Hippocampal formation (tissue), 2 donors: ENCODE measurements at regions not wholly inside any gene's neighbourhood (a gene's known extent, or its start where the extent isn't known, plus 50 kb on each side); places are given as distances from the start of the nearest gene placed in this dataset.
"Not testable (repeated sequence)": the region's sequence is repeated elsewhere in the genome, so short reads cannot be mapped to it uniquely, and the experiment has no call there.

Experiments
- DNase-seq, 2 donors: peaks; one replicate each; lab custom pipeline; 2025; lab: John Stamatoyannopoulos, UW

DNA sequence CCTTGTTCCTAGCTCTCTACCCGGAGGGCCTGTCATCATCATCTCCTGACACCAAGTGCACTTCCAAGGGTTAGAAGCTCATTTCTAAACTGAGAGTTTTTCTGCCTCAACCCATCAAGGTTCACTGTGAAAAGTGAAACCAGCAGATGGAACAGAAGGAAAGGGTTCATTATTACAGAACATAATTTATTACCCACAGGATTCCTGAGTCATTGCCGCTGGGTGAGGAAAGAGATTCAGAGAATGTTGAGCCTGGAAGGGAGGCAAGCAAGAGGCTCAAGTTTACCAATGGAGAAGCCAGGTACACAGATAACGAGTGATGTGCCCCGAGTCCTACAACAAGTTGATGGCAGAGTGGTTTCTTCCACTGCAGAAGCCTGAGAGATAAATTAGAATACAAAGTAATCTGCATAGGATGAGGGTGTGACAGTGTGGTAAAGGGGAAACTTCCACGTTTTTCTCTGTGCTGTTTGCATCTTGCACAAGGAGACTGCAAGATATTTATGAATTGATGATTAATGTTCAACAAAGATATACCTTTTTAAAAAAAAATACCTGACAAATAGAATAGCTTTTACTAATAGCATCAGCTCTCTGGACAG is 80.5 kb upstream of the SETMAR start:
- DNase-seq, result no peak

GRCh38 chr3:4223777-4224176 is 79.4 kb upstream of the SETMAR start:
- no peak for DNase-seq

DNA sequence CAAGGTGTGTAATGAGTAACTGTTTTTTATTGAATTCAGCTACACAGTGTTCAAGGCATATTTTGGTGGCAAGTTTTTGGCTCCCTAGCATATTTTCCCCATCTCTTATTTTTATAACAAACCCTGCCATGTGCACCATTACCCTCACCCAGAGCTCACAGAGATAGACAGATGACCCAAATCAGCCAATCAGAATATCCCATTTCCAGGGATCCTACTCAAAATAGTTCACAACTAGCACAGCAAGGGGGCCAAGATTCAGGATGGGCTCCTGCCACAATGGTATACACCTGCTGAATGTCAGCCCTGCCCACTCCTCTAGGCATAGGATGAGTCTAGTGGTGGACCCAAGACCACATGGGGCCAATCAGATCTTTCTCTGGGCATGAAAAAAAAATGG is 78.8 kb upstream of the SETMAR start:
- DNase-seq, result no peak

DNA sequence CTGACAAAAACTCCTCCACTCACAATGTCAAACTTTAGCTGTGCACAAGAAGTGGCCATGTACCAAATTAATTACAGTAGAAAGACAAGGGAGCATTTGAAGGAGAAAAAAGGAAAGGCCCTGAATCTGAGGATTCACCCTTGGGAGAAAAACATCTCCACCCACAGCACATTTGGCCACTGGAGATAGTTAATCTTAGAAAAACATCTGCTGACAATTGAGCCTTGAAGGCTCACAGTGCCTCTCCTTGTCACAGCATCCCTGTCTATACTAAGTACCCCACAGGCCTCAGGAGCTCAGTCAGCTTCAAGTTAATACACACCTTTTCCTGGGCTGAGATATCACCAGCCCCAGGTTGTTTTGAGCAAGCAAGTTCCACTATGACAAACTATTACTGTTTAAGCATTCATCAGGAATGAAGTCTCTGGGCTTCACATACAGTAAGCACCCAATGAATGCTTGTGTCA is 78.1 kb upstream of the SETMAR start:
- no peak for DNase-seq

- DNase-seq, result no peak
These were observed 74.9 kb upstream of the SETMAR start for GRCh38 chr3:4228295-4228694.

GRCh38 chr3:4231041-4231440 is 72.1 kb upstream of the SETMAR start:
- no peak for DNase-seq

DNA sequence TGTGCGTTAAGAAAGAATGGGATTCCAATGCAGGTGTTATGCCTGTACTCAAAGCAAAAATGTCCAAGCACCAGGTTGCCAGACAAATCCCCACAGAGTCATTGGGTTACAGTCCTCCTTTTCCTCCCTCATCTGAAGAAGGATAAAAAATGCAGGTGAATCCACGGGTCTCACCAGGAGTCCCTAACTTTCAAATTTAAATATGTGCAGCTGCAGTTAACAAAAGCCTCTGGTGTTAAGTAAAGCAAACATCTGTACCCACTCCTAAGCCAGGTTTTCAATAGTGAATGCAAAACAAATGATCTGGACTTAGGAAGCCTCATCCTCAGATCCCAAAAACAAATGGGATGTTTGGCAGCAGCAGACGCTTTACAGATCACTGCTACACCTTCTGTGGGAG is 70.4 kb upstream of the SETMAR start:
- DNase-seq, result no peak

GRCh38 chr3:4233488-4233887 is 69.7 kb upstream of the SETMAR start:
- no peak for DNase-seq

DNA sequence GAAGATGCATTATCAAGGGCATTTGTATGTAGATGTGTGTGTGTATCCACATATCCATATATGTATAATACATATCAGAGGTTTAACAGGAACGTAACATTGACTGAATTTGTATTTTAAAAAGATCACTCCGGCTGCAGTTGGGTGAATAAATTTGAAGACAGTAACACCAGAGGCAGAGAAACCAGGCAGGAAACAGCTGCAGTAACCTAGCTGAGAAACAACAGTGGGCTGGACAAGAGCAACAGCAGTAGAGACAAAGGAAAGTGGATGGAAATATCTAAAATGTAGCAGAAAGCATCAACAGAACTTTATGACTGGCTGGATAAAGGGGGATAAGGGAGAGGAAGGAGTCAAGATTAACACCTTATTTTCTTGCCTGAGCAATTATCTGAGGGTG is 68.3 kb upstream of the SETMAR start:
- no peak for DNase-seq

DNA sequence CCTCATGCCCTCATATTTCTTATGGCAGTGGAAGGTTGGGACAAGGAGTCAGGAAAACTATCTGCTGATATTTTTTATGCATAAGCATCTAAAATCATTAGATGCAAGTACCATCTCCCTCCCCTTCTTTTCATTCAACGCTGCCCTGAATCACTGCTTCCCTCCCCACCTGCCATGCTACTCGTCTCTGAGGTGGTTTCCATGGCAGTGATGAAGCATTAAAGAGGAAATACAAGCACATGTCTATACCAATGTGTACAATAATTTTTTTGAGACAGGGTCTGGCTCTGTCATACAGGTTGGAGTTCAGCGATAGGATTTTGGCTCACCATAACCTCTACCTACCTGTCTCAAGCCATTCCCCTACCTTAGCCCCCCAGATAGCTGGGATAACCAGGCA is 67.5 kb upstream of the SETMAR start:
- DNase-seq, result no peak

DNA sequence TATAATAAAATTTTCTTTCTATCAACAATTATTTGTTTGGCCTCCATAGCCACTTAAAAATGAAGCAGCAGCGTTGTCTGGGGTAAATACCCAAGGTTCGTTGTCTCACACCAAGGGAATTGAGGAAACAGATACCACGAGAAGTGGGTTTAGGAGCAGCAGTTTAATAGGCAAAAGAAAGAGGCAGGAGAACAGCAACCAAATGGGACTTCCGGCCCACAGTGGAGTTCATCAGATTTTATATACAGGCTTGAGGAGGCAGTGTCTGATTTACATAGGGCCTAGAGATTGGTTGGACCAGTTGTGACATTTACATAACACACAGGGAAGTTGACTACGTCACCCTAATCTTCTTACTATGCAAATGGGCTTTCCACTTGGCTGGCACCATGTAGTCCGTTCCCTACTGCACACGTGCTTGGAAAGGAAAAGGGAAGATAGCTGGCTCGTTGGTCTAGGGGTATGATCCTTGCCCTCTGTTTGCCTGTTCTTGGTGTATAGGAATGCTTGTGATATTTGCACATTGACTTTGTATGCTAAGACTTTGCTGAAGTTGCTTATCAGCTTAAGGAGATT is 61.5 kb upstream of the SETMAR start:
- no peak for DNase-seq

DNA sequence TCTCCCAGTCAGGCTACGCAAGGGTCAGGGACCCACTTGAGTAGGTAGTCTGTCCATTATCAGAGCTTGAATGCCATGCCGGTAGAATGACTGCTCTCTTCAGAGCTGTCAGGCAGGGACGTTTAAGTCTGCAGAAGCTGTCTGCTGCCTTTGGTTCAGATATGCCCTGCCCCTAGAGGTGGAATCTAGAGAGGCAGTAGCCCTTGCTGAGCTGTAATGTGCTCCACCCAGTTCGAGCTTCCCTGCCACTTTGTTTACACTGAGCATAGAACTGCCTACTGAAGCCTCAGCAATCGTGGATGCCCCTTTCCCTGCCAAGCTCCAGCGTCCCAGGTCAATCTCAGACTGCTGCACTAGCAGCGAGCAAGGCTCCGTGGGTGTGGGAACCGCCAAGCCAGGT is 57.5 kb upstream of the SETMAR start:
- no peak for DNase-seq

- DNase-seq, result no peak
These were observed 55.8 kb upstream of the SETMAR start for GRCh38 chr3:4247391-4247790.

DNA sequence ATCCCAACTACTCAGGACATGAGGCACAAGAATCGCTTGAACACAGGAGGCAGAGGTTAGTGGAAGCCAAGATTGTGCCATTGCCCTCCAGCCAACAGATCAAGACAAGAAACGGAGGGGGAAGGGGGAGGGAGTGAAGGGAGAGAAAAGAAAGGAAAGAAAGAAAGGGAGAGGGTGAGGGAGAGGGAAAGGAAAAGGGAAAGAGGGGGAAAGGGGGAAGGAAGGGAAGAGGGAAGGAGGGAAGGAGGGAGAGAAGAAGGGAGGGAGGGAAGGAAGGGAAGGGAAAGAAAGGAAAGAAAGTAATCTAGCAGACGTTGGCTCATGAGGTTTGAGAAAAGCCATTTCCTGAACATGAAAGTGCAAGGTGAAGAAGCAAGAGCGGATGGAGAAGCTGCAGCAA is 53.1 kb upstream of the SETMAR start:
- no peak for DNase-seq

DNA sequence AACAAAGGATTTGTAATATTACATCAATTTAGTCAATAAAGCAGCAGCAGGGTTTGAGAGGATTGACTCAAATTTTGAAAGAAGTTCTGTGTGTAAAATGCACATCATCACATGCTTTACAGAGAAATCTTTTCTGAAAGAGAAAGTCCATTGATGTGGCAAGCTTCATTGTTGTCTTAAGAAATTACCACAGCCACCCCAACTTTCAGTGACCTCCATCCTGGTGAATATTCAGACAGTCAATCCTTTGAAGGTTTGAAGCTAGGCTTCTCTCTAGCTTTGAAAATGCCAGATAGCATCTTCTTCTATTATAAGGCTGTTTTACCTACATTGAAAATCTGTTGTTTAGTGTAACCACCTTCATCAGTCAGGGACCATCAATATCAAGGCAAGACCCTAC is 51.8 kb upstream of the SETMAR start:
- no peak for DNase-seq

DNA sequence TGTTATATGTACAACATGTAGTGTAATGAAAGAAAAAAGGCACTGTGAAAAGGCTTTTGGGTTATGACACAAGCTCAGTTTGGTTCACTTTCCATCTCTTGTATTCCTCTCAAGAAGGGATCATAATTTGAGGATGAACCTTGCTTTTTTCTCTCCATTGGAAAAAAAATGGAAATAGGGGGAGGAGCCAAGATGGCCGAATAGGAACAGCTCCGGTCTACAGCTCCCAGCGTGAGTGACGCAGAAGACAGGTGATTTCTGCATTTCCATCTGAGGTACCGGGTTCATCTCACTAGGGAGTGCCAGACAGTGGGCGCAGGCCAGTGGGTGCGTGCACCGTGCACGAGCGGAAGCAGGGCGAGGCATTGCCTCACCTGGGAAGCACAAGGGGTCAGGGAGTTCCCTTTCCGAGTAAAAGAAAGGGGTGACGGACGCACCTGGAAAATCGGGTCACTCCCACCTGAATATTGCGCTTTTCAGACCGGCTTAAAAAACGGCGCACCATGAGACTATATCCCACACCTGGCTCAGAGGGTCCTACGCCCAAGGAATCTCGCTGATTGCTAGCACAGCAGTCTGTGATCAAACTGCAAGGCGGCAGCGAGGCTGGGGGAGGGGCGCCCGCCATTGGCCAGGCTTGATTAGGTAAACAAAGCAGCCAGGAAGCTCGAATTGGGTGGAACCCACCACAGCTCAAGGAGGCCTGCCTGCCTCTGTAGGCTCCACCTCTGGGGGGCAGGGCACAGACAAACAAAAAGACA is 49.9 kb upstream of the SETMAR start:
- DNase-seq, result not testable (repeated sequence)
